Fibroblast of lung (primary cell): ENCODE measurements at regions not wholly inside any gene's neighbourhood (a gene's known extent, or its start where the extent isn't known, plus 50 kb on each side); places are given as distances from the start of the nearest gene placed in this dataset.

Experiments used
- DNase-seq, 2 donors: peaks; one replicate each; pipeline versions ENCODE4 v3.0.0 to v3.0.0-alpha.2; 2010; ENCODE audit warnings: low read depth in 2 of 2
- H2AFZ ChIP-seq: 2 replicates; pipeline ENCODE4 v1.5.1; 2012; ENCODE audit warnings: low read length, control low read depth, inconsistent platforms
- H3K27ac ChIP-seq: 2 replicates; pipeline ENCODE4 v1.5.1; 2011; ENCODE audit warnings: low read length, control low read depth; ENCODE audit not compliant: insufficient read depth
- H3K27me3 ChIP-seq: 2 replicates; pipeline ENCODE4 v1.5.1; 2011; ENCODE audit warnings: mild to moderate bottlenecking, low read length; ENCODE audit not compliant: control insufficient read depth, insufficient read depth
- H3K36me3 ChIP-seq: 2 replicates; pipeline ENCODE4 v1.5.1; 2011; ENCODE audit warnings: low read length; ENCODE audit not compliant: control insufficient read depth, insufficient read depth
- H3K4me1 ChIP-seq: 2 replicates; pipeline ENCODE4 v1.5.1; 2011; ENCODE audit warnings: low read length; ENCODE audit not compliant: control insufficient read depth, insufficient read depth; ENCODE audit errors: extremely low read depth
- H3K4me2 ChIP-seq: 2 replicates; pipeline ENCODE4 v1.5.1; 2011; ENCODE audit warnings: low read length, control low read depth; ENCODE audit not compliant: insufficient read depth; ENCODE audit errors: extremely low read depth
- H3K4me3 ChIP-seq, 4 experiments: fragments of 200-600 bp in 1 of 4; sonication (generic) in 1 of 4; replicated peaks in 1 of 4; 2 replicates each; pipeline ENCODE4 v1.5.1; 2011 to 2016; ENCODE audit warnings: low read length in 4 of 4, low read depth in 3 of 4, mild to moderate bottlenecking in 3 of 4, control low read depth in 2 of 4, inconsistent platforms in 1 of 4, mixed read lengths in 1 of 4; ENCODE audit not compliant: insufficient read depth in 1 of 4; ENCODE audit errors: control extremely low read depth in 1 of 4
- H3K79me2 ChIP-seq: 2 replicates; pipeline ENCODE4 v1.5.1; 2012; ENCODE audit warnings: mild to moderate bottlenecking, low read length, inconsistent platforms; ENCODE audit not compliant: control insufficient read depth, insufficient read depth
- H3K9ac ChIP-seq: 2 replicates; pipeline ENCODE4 v1.5.1; 2011; ENCODE audit warnings: mild to moderate bottlenecking, low read length, control low read depth; ENCODE audit not compliant: insufficient read depth
- H3K9me3 ChIP-seq: 2 replicates; pipeline ENCODE4 v1.5.1; 2012; ENCODE audit warnings: low read depth, low read length; ENCODE audit not compliant: control insufficient read depth, insufficient read depth
- H4K20me1 ChIP-seq: 2 replicates; pipeline ENCODE4 v1.5.1; 2011; ENCODE audit warnings: low read length; ENCODE audit not compliant: control insufficient read depth, insufficient read depth; ENCODE audit errors: extremely low read depth
- CTCF ChIP-seq, 2 donors: IDR thresholded peaks in 1 of 2; conservative IDR thresholded peaks in 1 of 2; 1 replicate in 1 of 2; 2 replicates in 1 of 2; pipeline ENCODE4 v1.5.1; 2011 to 2012; ENCODE audit warnings: low read length in 2 of 2, control low read depth in 1 of 2, inconsistent platforms in 1 of 2, low read depth in 1 of 2, mild to moderate bottlenecking in 1 of 2
- EZH2 ChIP-seq: IDR thresholded peaks from 2 replicates; pipeline ENCODE4 v1.5.1; 2012; ENCODE audit warnings: low read length, control low read depth, mild to moderate bottlenecking; ENCODE audit errors: missing control alignments

GRCh38 chr13:64810750-64811149 lies 2419.4 kb downstream of the PCDH9 start:
- DNase-seq: peak; percentile 30 to 47
- no peaks in the 10 kb centered on the region for H3K4me1 ChIP-seq
- no peaks in the 10 kb centered on the region for H4K20me1 ChIP-seq
- H2AFZ ChIP-seq: no peak overlapping the region
- TF ChIP-seq EZH2: no peak
- H3K36me3 ChIP-seq: no peaks in the 10 kb centered on the region
- H3K27me3 ChIP-seq: no peaks in the 10 kb centered on the region
- H3K9me3 ChIP-seq: no peaks in the 10 kb centered on the region
- no peak overlapping the region for H3K27ac ChIP-seq
- no peaks in the 10 kb centered on the region for H3K79me2 ChIP-seq
- no peak overlapping the region for H3K9ac ChIP-seq
- H3K4me2 ChIP-seq: no peak overlapping the region
- H3K4me3 ChIP-seq: no peak overlapping the region

GRCh38 chr13:64808704-64809103 lies 2421.4 kb downstream of the PCDH9 start:
- H2AFZ ChIP-seq: no peak overlapping the region
- H3K4me3 ChIP-seq: no peak overlapping the region
- no peaks in the 10 kb centered on the region for H4K20me1 ChIP-seq
- H3K79me2 ChIP-seq: no peaks in the 10 kb centered on the region
- DNase-seq: no peak
- no peak overlapping the region for H3K9ac ChIP-seq
- no peaks in the 10 kb centered on the region for H3K9me3 ChIP-seq
- H3K4me1 ChIP-seq: no peaks in the 10 kb centered on the region
- no peak overlapping the region for H3K4me2 ChIP-seq
- no peak for TF ChIP-seq EZH2
- no peak for TF ChIP-seq CTCF (conservative IDR thresholded peaks at IDR 0.05 in 1 of 2, IDR thresholded peaks at IDR 0.05 in 1 of 2; ENCODE audit: low read depth in 1 of 2, low read length in 2 of 2)
- no peaks in the 10 kb centered on the region for H3K36me3 ChIP-seq
- no peaks in the 10 kb centered on the region for H3K27me3 ChIP-seq
- no peak overlapping the region for H3K27ac ChIP-seq

- H3K9me3 ChIP-seq: no peaks in the 10 kb centered on the region
- H3K79me2 ChIP-seq: no peaks in the 10 kb centered on the region
- no peaks in the 10 kb centered on the region for H4K20me1 ChIP-seq
- no peaks in the 10 kb centered on the region for H3K27me3 ChIP-seq
- no peaks in the 10 kb centered on the region for H3K4me1 ChIP-seq
- H3K4me2 ChIP-seq: no peak overlapping the region
- H3K4me3 ChIP-seq: no peak overlapping the region
- DNase-seq: no peak
- H3K36me3 ChIP-seq: no peaks in the 10 kb centered on the region
- TF ChIP-seq EZH2 (no peak), CTCF (conservative IDR thresholded peaks at IDR 0.05 in 1 of 2, IDR thresholded peaks at IDR 0.05 in 1 of 2; ENCODE audit: low read depth in 1 of 2, low read length in 2 of 2) (no peak)
- no peak overlapping the region for H3K9ac ChIP-seq
- H2AFZ ChIP-seq: no peak overlapping the region
- no peak overlapping the region for H3K27ac ChIP-seq
Measured at GRCh38 chr13:64801768-64802167, 2428.4 kb downstream of the PCDH9 start.
